ENCODE measurements at regions not wholly inside any gene's neighbourhood (a gene's known extent, or its start where the extent isn't known, plus 50 kb on each side); places are given as distances from the start of the nearest gene placed in this dataset.
"Not testable (repeated sequence)": the region's sequence is repeated elsewhere in the genome, so short reads cannot be mapped to it uniquely, and the experiment has no call there.

- Mint-ChIP-seq H3K4me1 (ENCODE audit: low read depth in 2 of 2) (no peaks in the 10 kb centered on the region), H3K27me3 (peaks cover 15 to 23% of the 10 kb centered on the region in 2 donors), H3K4me3 (no peak overlapping the region), H3K27ac (no peak overlapping the region), H3K36me3 (no peaks in the 10 kb centered on the region), H3K9me3 (no peaks in the 10 kb centered on the region)
- ATAC-seq (no peak), DNase-seq (ENCODE audit: low spot score) (no peak)
Observed at GRCh38 chr3:43796041-43796596, 105.4 kb downstream of the ABHD5 start.

- no peak overlapping the region for H3K27ac Mint-ChIP-seq
- DNase-seq (ENCODE audit: low spot score) (no peak), ATAC-seq (no peak)
- H3K4me3 Mint-ChIP-seq: no peak overlapping the region
- H3K4me1 Mint-ChIP-seq (ENCODE audit: low read depth in 2 of 2): no peaks in the 10 kb centered on the region
- peaks cover 15 to 16% of the 10 kb centered on the region in 2 donors for H3K27me3 Mint-ChIP-seq
- H3K36me3 Mint-ChIP-seq: no peaks in the 10 kb centered on the region
- H3K9me3 Mint-ChIP-seq: no peaks in the 10 kb centered on the region
Observed at GRCh38 chr3:43797794-43798193, 107.1 kb downstream of the ABHD5 start.

- Mint-ChIP-seq H3K36me3 (peaks cover 4% of the 10 kb centered on the region), H3K27me3 (peaks cover 29 to 37% of the 10 kb centered on the region in 2 donors), H3K27ac (no peak overlapping the region), H3K4me1 (ENCODE audit: low read depth in 2 of 2) (no peaks in the 10 kb centered on the region), H3K4me3 (no peak overlapping the region), H3K9me3 (no peaks in the 10 kb centered on the region)
- ATAC-seq (no peak), DNase-seq (ENCODE audit: low spot score) (no peak)
Observed at GRCh38 chr3:43810797-43811196, 120.1 kb downstream of the ABHD5 start.

GRCh38 chr3:43814461-43814860, 123.7 kb downstream of the ABHD5 start:
- Mint-ChIP-seq H3K4me3 (no peak overlapping the region), H3K36me3 (no peaks in the 10 kb centered on the region), H3K27ac (no peak overlapping the region), H3K27me3 (peaks cover 14 to 30% of the 10 kb centered on the region in 2 donors), H3K4me1 (ENCODE audit: low read depth in 2 of 2) (no peaks in the 10 kb centered on the region), H3K9me3 (no peaks in the 10 kb centered on the region)
- DNase-seq (ENCODE audit: low spot score): no peak
- no peak for ATAC-seq

GRCh38 chr3:43816372-43816771, 125.6 kb downstream of the ABHD5 start:
- H3K36me3 Mint-ChIP-seq: no peaks in the 10 kb centered on the region
- ATAC-seq (no peak), DNase-seq (ENCODE audit: low spot score) (no peak)
- no peak overlapping the region for H3K4me3 Mint-ChIP-seq
- H3K9me3 Mint-ChIP-seq: no peaks in the 10 kb centered on the region
- no peaks in the 10 kb centered on the region for H3K4me1 Mint-ChIP-seq (ENCODE audit: low read depth in 2 of 2)
- H3K27me3 Mint-ChIP-seq: peaks cover 13 to 42% of the 10 kb centered on the region in 2 donors
- H3K27ac Mint-ChIP-seq: no peak overlapping the region

- H3K9me3 Mint-ChIP-seq: no peaks in the 10 kb centered on the region
- H3K27me3 Mint-ChIP-seq: peaks cover 13 to 42% of the 10 kb centered on the region in 2 donors
- no peak overlapping the region for H3K4me3 Mint-ChIP-seq
- ATAC-seq (no peak), DNase-seq (ENCODE audit: low spot score) (no peak)
- H3K36me3 Mint-ChIP-seq: no peaks in the 10 kb centered on the region
- H3K4me1 Mint-ChIP-seq (ENCODE audit: low read depth in 2 of 2): no peaks in the 10 kb centered on the region
- H3K27ac Mint-ChIP-seq: no peak overlapping the region
Observed at GRCh38 chr3:43817064-43817463, 126.3 kb downstream of the ABHD5 start.

GRCh38 chr3:43817825-43818224, 127.1 kb downstream of the ABHD5 start:
- DNase-seq (ENCODE audit: low spot score): no peak
- Mint-ChIP-seq H3K27me3 (peaks cover 13 to 42% of the 10 kb centered on the region in 2 donors), H3K36me3 (no peaks in the 10 kb centered on the region), H3K9me3 (no peaks in the 10 kb centered on the region), H3K4me1 (ENCODE audit: low read depth in 2 of 2) (no peaks in the 10 kb centered on the region), H3K27ac (no peak overlapping the region), H3K4me3 (no peak overlapping the region)
- peak in 1 of 2 donors; percentile 40 for ATAC-seq

- Mint-ChIP-seq H3K27ac (no peak overlapping the region), H3K4me3 (no peak overlapping the region), H3K36me3 (no peaks in the 10 kb centered on the region), H3K9me3 (no peaks in the 10 kb centered on the region), H3K4me1 (ENCODE audit: low read depth in 2 of 2) (no peaks in the 10 kb centered on the region), H3K27me3 (peaks cover 13 to 38% of the 10 kb centered on the region in 2 donors)
- ATAC-seq (peak in 1 of 2 donors; percentile 11), DNase-seq (ENCODE audit: low spot score) (no peak)
Observed at GRCh38 chr3:43818229-43818628, 127.5 kb downstream of the ABHD5 start.

GRCh38 chr3:43838009-43838758, 147.4 kb downstream of the ABHD5 start:
- Mint-ChIP-seq H3K9me3 (peaks cover 5% of the 10 kb centered on the region), H3K27ac (no peak overlapping the region), H3K4me1 (ENCODE audit: low read depth in 2 of 2) (no peaks in the 10 kb centered on the region), H3K4me3 (no peak overlapping the region), H3K27me3 (peaks cover 15 to 36% of the 10 kb centered on the region in 2 donors), H3K36me3 (peaks cover 7% of the 10 kb centered on the region)
- ATAC-seq (no peak), DNase-seq (ENCODE audit: low spot score) (no peak)

GRCh38 chr3:43838877-43839276, 148.1 kb downstream of the ABHD5 start:
- H3K27me3 Mint-ChIP-seq: peaks cover 19 to 31% of the 10 kb centered on the region in 2 donors
- ATAC-seq (no peak), DNase-seq (ENCODE audit: low spot score) (no peak)
- H3K4me3 Mint-ChIP-seq: no peak overlapping the region
- H3K9me3 Mint-ChIP-seq: peaks cover 5% of the 10 kb centered on the region
- H3K27ac Mint-ChIP-seq: no peak overlapping the region
- no peaks in the 10 kb centered on the region for H3K4me1 Mint-ChIP-seq (ENCODE audit: low read depth in 2 of 2)
- H3K36me3 Mint-ChIP-seq: peaks cover 7% of the 10 kb centered on the region

- Mint-ChIP-seq H3K27ac (no peak overlapping the region), H3K27me3 (peaks cover 27 to 43% of the 10 kb centered on the region in 2 donors), H3K36me3 (peaks cover 29% of the 10 kb centered on the region), H3K9me3 (peaks cover 17% of the 10 kb centered on the region), H3K4me3 (no peak overlapping the region), H3K4me1 (ENCODE audit: low read depth in 2 of 2) (no peaks in the 10 kb centered on the region)
- no peak for DNase-seq (ENCODE audit: low spot score)
- peak in 1 of 2 donors; percentile 32 for ATAC-seq
Observed at GRCh38 chr3:43843386-43843785, 152.6 kb downstream of the ABHD5 start.

GRCh38 chr3:43844757-43845156, 154.0 kb downstream of the ABHD5 start:
- ATAC-seq (no peak), DNase-seq (ENCODE audit: low spot score) (no peak)
- H3K27ac Mint-ChIP-seq: no peak overlapping the region
- H3K27me3 Mint-ChIP-seq: peaks cover 27 to 44% of the 10 kb centered on the region in 2 donors
- H3K4me1 Mint-ChIP-seq (ENCODE audit: low read depth in 2 of 2): no peaks in the 10 kb centered on the region
- peaks cover 30% of the 10 kb centered on the region for H3K36me3 Mint-ChIP-seq
- H3K9me3 Mint-ChIP-seq: peaks cover 17% of the 10 kb centered on the region
- no peak overlapping the region for H3K4me3 Mint-ChIP-seq

- peaks cover 24 to 46% of the 10 kb centered on the region in 2 donors for H3K27me3 Mint-ChIP-seq
- peaks cover 17% of the 10 kb centered on the region for H3K9me3 Mint-ChIP-seq
- ATAC-seq; DNase-seq (ENCODE audit: low spot score); H3K4me3 Mint-ChIP-seq; H3K4me1 Mint-ChIP-seq (ENCODE audit: low read depth in 2 of 2); H3K27ac Mint-ChIP-seq: not testable (repeated sequence)
- H3K36me3 Mint-ChIP-seq: peaks cover 36% of the 10 kb centered on the region
Observed at GRCh38 chr3:43845553-43845952, 154.8 kb downstream of the ABHD5 start.

GRCh38 chr3:43852066-43852465, 161.3 kb downstream of the ABHD5 start:
- H3K9me3 Mint-ChIP-seq: peaks cover 2% of the 10 kb centered on the region
- no peaks in the 10 kb centered on the region for H3K4me1 Mint-ChIP-seq (ENCODE audit: low read depth in 2 of 2)
- no peak overlapping the region for H3K4me3 Mint-ChIP-seq
- peaks cover 14% of the 10 kb centered on the region for H3K36me3 Mint-ChIP-seq
- DNase-seq (ENCODE audit: low spot score): no peak
- peaks cover 35 to 63% of the 10 kb centered on the region in 2 donors for H3K27me3 Mint-ChIP-seq
- no peak overlapping the region for H3K27ac Mint-ChIP-seq
- ATAC-seq: no peak

All from natural killer cell treated with Interleukin-12 subunit alpha and Interleukin-12 subunit beta and Interleukin-15 and Interleukin-18, amount 100 ng/mL, for 72 hours (primary cell).